ENCODE measurements at regions not wholly inside any gene's neighbourhood (a gene's known extent, or its start where the extent isn't known, plus 50 kb on each side); places are given as distances from the start of the nearest gene placed in this dataset.

- no peaks in the 10 kb centered on the region for H3K27me3 Mint-ChIP-seq
- CTCF ChIA-PET: interaction anchor here (1.2 to 1.4 kb wide), 2 partner anchors 14 to 46 kb away, joined by 3 to 4 read pairs; no protein-coding TSS in a partner anchor
Observed at GRCh38 chr7:135846339-135846738, 97.7 kb upstream of the FAM180A start.

GRCh38 chr7:135845415-135846075, 96.9 kb upstream of the FAM180A start:
- Mint-ChIP-seq H3K9me3 (ENCODE audit: low read depth) (no peaks in the 10 kb centered on the region), H3K4me1 (peaks cover 10% of the 10 kb centered on the region), H3K36me3 (ENCODE audit: low read depth) (no peaks in the 10 kb centered on the region), H3K27me3 (no peaks in the 10 kb centered on the region), H3K27ac (no peak overlapping the region), H3K4me3 (no peak overlapping the region)
- no peak for DNase-seq
- ChIA-PET CTCF (interaction anchor here (0.9 to 1.4 kb wide), 2 partner anchors 39 to 45 kb away, joined by 3 to 4 read pairs; no protein-coding TSS in a partner anchor), POLR2A (no interaction called here)
- intact Hi-C loops (cut with DNase I, micrococcal nuclease): no loop called here
- ATAC-seq: no peak

More at GRCh38 chr7:135846339-135846738, 97.7 kb upstream of the FAM180A start:
- Mint-ChIP-seq H3K27ac (no peak overlapping the region), H3K36me3 (ENCODE audit: low read depth) (no peaks in the 10 kb centered on the region), H3K4me3 (no peak overlapping the region), H3K4me1 (peaks cover 10% of the 10 kb centered on the region), H3K9me3 (ENCODE audit: low read depth) (no peaks in the 10 kb centered on the region)
- intact Hi-C loops (cut with DNase I, micrococcal nuclease): no loop called here
- DNase-seq (no peak), ATAC-seq (no peak)
- POLR2A ChIA-PET: no interaction called here

- ATAC-seq: no peak
- Mint-ChIP-seq H3K36me3 (ENCODE audit: low read depth) (no peaks in the 10 kb centered on the region), H3K4me1 (peaks cover 10% of the 10 kb centered on the region), H3K4me3 (no peak overlapping the region), H3K27ac (no peak overlapping the region), H3K9me3 (ENCODE audit: low read depth) (no peaks in the 10 kb centered on the region), H3K27me3 (no peaks in the 10 kb centered on the region)
- ChIA-PET CTCF (interaction anchor here (0.6 kb wide), 1 partner anchor 271 kb away, joined by 3 read pairs; no protein-coding TSS in a partner anchor), POLR2A (no interaction called here)
- no peak for DNase-seq
- intact Hi-C loops (cut with DNase I, micrococcal nuclease): no loop called here
Observed at GRCh38 chr7:135844903-135845302, 96.3 kb upstream of the FAM180A start.

GRCh38 chr7:135843214-135843613, 94.6 kb upstream of the FAM180A start:
- Mint-ChIP-seq H3K4me3 (no peak overlapping the region), H3K36me3 (ENCODE audit: low read depth) (no peaks in the 10 kb centered on the region), H3K9me3 (ENCODE audit: low read depth) (no peaks in the 10 kb centered on the region), H3K27me3 (no peaks in the 10 kb centered on the region), H3K4me1 (peaks cover 10% of the 10 kb centered on the region), H3K27ac (no peak overlapping the region)
- intact Hi-C loops (cut with DNase I, micrococcal nuclease): loop anchor here in 1 of 2 experiments (1.0 kb wide), 1 partner anchor 188 kb away; no protein-coding TSS in a partner anchor
- ATAC-seq: peak; percentile 85
- ChIA-PET CTCF (interaction anchor here (0.6 kb wide), 1 partner anchor 132 kb away, joined by 3 read pairs; no protein-coding TSS in a partner anchor), POLR2A (no interaction called here)
- DNase-seq: no peak

- H3K4me3 Mint-ChIP-seq: no peak overlapping the region
- no peaks in the 10 kb centered on the region for H3K27me3 Mint-ChIP-seq
- H3K36me3 Mint-ChIP-seq (ENCODE audit: low read depth): no peaks in the 10 kb centered on the region
- intact Hi-C loops (cut with DNase I, micrococcal nuclease): loop anchor here in 1 of 2 experiments (1.0 kb wide), 1 partner anchor 189 kb away; no protein-coding TSS in a partner anchor
- H3K27ac Mint-ChIP-seq: no peak overlapping the region
- DNase-seq: no peak
- ChIA-PET POLR2A (no interaction called here), CTCF (interaction anchor here (0.6 to 1.1 kb wide), 2 partner anchors 49 to 132 kb away, joined by 3 read pairs; no protein-coding TSS in a partner anchor)
- H3K4me1 Mint-ChIP-seq: peaks cover 10% of the 10 kb centered on the region
- H3K9me3 Mint-ChIP-seq (ENCODE audit: low read depth): no peaks in the 10 kb centered on the region
- ATAC-seq: no peak
Observed at GRCh38 chr7:135842446-135843179, 94.0 kb upstream of the FAM180A start.

- CTCF ChIA-PET: interaction anchor here (0.6 kb wide), 1 partner anchor 64 kb away, joined by 3 read pairs; no protein-coding TSS in a partner anchor
- no peaks in the 10 kb centered on the region for H3K36me3 Mint-ChIP-seq (ENCODE audit: low read depth)
- no peak for ATAC-seq
- H3K9me3 Mint-ChIP-seq (ENCODE audit: low read depth): no peaks in the 10 kb centered on the region
- H3K27ac Mint-ChIP-seq: no peak overlapping the region
- no peak overlapping the region for H3K4me3 Mint-ChIP-seq
- intact Hi-C loops (cut with DNase I, micrococcal nuclease): no loop called here
- POLR2A ChIA-PET: no interaction called here
- peaks cover 10% of the 10 kb centered on the region for H3K4me1 Mint-ChIP-seq
- DNase-seq: no peak
- H3K27me3 Mint-ChIP-seq: no peaks in the 10 kb centered on the region
Observed at GRCh38 chr7:135840591-135840990, 92.0 kb upstream of the FAM180A start.

- ATAC-seq: no peak
- CTCF ChIA-PET: no interaction called here
- no peak overlapping the region for H3K27ac Mint-ChIP-seq
Observed at GRCh38 chr7:135837675-135838074, 89.1 kb upstream of the FAM180A start.

GRCh38 chr7:135834266-135834665, 85.7 kb upstream of the FAM180A start:
- H3K4me1 Mint-ChIP-seq: peaks cover 18% of the 10 kb centered on the region
- ATAC-seq: no peak
- no peak overlapping the region for H3K27ac Mint-ChIP-seq
- no peaks in the 10 kb centered on the region for H3K9me3 Mint-ChIP-seq (ENCODE audit: low read depth)
- H3K36me3 Mint-ChIP-seq (ENCODE audit: low read depth): no peaks in the 10 kb centered on the region
- CTCF ChIA-PET: interaction anchor here (0.9 kb wide), 1 partner anchor 18 kb away, joined by 3 read pairs; no protein-coding TSS in a partner anchor
- H3K27me3 Mint-ChIP-seq: peaks cover 2% of the 10 kb centered on the region
- intact Hi-C loops (cut with DNase I, micrococcal nuclease): no loop called here
- no peak overlapping the region for H3K4me3 Mint-ChIP-seq
- DNase-seq: no peak
- POLR2A ChIA-PET: no interaction called here

More at GRCh38 chr7:135837675-135838074, 89.1 kb upstream of the FAM180A start:
- Mint-ChIP-seq H3K9me3 (ENCODE audit: low read depth) (no peaks in the 10 kb centered on the region), H3K4me1 (peaks cover 3% of the 10 kb centered on the region), H3K27me3 (no peaks in the 10 kb centered on the region), H3K36me3 (ENCODE audit: low read depth) (no peaks in the 10 kb centered on the region), H3K4me3 (no peak overlapping the region)
- no peak for DNase-seq
- POLR2A ChIA-PET: no interaction called here
- intact Hi-C loops (cut with DNase I, micrococcal nuclease): no loop called here

- DNase-seq (no peak), ATAC-seq (no peak)
- Mint-ChIP-seq H3K4me1 (peaks cover 18% of the 10 kb centered on the region), H3K9me3 (ENCODE audit: low read depth) (no peaks in the 10 kb centered on the region), H3K4me3 (no peak overlapping the region), H3K36me3 (ENCODE audit: low read depth) (no peaks in the 10 kb centered on the region), H3K27me3 (peaks cover 2% of the 10 kb centered on the region), H3K27ac (no peak overlapping the region)
- POLR2A ChIA-PET: no interaction called here
- CTCF ChIA-PET: no interaction called here
- intact Hi-C loops (cut with DNase I, micrococcal nuclease): no loop called here
Observed at GRCh38 chr7:135833642-135834041, 85.0 kb upstream of the FAM180A start.

- intact Hi-C loops (cut with DNase I, micrococcal nuclease): no loop called here
- Mint-ChIP-seq H3K27ac (no peak overlapping the region), H3K36me3 (ENCODE audit: low read depth) (no peaks in the 10 kb centered on the region), H3K27me3 (peaks cover 2% of the 10 kb centered on the region), H3K9me3 (ENCODE audit: low read depth) (no peaks in the 10 kb centered on the region), H3K4me3 (no peak overlapping the region), H3K4me1 (peaks cover 18% of the 10 kb centered on the region)
- CTCF ChIA-PET: interaction anchor here (0.8 kb wide), 1 partner anchor 15 kb away, joined by 3 read pairs; no protein-coding TSS in a partner anchor
- POLR2A ChIA-PET: no interaction called here
- ATAC-seq: peak; percentile 81
- DNase-seq: no peak
Observed at GRCh38 chr7:135831455-135832195, 83.0 kb upstream of the FAM180A start.

- Mint-ChIP-seq H3K36me3 (ENCODE audit: low read depth) (no peaks in the 10 kb centered on the region), H3K27me3 (peaks cover 2% of the 10 kb centered on the region), H3K27ac (no peak overlapping the region), H3K9me3 (ENCODE audit: low read depth) (no peaks in the 10 kb centered on the region), H3K4me3 (no peak overlapping the region), H3K4me1 (peaks cover 18% of the 10 kb centered on the region)
- ATAC-seq (no peak), DNase-seq (no peak)
- POLR2A ChIA-PET: no interaction called here
- CTCF ChIA-PET: no interaction called here
- intact Hi-C loops (cut with DNase I, micrococcal nuclease): no loop called here
Observed at GRCh38 chr7:135828604-135829003, 80.0 kb upstream of the FAM180A start.
